HG03108 (cell line): ENCODE measurements at regions not wholly inside any gene's neighbourhood (a gene's known extent, or its start where the extent isn't known, plus 50 kb on each side); places are given as distances from the start of the nearest gene placed in this dataset.
A peak's percentile ranks its signal among the peaks of the same experiment; 100 is the strongest.

Experiments used
- ATAC-seq: cut with Tn5 transposase; IDR thresholded peaks from one replicate; pipeline ENCODE4 v1.9.1; 2021; ENCODE audit warnings: moderate library complexity; ENCODE audit not compliant: unreplicated experiment

DNA sequence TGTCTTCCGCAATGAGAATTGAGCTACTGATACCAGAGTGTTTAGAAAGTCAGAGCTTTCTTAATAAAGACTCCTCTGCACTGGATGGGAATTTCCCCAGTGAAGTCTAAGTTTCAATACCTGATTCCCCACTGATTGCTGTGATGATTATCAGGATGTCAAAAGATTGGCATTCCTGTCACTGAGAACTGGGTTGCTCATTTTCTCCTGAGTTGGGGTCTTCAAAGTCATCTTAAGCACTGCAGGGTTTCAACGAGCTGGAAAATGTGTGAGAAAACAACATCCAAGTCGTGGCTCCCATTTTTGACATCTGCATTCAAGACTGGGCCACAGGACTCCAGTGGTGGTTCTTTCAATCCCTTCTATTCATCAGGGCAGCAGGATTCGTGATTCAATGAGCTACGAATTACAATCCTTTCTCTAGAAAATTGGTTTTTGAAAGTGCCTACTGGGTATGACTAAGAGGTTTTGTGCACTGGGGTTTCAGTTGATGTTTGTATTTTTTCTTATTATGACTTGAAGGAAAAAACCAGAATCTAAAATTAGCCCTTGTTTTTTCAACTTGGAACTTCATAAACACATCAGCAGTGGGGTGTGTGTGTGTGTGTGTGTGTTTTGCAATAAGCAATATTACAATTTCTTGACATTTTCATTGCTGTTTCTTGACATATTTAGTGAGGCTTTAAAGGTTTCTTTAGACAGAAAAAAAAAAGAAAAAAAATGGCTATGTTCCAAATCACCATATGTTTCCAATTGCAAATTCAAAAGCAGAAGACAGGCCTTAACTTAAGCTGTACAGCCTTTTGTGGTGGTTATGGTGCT is 233.0 kb downstream of the FAM76B start:
- peak; percentile 77 for ATAC-seq

DNA sequence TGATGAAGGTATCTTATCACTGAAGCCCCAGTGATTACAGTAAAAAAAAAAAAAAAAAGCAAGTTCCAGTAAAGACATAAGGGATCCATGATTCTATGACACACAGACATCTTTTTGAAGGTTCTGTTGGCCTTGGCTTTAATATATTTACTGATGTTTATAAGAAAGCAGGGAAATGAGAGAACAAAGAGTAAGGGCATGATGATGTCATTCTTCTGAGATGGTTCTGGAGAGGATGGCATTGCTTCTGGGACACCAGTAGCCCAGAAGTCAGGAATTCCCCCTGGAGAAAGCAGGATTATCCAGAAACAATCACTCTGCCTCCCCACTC is 233.6 kb downstream of the FAM76B start:
- no peak for ATAC-seq

DNA sequence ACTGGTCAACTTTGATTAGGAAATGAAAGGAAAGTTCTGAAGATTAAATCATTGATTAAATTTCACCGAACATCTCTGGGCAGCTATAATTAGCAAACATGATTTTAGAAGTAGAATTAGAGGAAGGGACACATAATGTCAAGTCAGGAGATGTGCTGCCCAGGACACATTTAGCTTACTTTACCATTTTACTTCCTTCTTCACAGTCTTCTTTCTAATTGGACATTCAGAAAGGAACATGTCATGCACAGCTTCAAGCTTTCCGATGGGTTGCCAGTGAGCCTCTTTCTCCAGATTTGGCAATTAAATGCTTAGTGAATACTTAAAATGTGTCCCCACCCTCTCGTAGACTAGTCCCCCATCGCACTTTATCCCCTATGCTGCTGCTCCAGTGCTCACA is 234.7 kb downstream of the FAM76B start:
- ATAC-seq = no peak

DNA sequence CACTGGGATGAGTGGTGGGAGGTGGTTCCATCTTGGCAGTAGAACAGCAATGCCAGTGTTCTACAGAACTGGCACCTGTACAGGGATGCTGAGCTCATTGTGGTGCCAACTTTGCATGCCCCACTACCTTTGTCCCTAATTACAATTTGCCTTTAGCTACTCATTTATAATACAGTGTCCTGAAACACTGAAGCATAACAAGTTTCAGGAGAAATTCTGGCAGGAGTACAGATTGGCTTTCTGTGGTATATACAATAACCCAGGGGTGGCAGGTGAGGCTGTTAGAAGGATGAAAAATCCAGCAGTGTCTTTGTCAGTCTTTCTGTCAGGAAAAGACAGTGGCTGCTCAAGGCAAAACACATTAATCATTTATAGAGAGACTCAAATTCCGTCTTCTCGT is 240.3 kb downstream of the FAM76B start:
- ATAC-seq = no peak

DNA sequence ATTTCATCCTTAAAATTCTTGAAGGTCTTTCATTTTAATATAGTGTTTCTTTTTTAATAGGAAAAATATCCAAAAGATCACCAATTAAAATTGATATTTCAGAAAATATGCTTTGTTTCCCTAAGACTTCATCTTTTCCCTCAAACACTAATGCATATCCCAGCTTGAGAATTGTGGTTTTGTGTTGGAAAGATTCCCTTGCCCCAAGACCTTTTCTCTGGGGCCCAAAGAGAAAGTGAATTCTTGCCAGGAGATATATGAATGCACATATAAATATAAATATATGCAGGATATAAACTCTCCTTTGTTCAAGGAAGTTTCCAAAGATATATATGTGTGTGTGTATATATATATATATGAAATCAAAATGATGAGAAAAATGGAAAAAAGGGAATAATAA is 241.2 kb downstream of the FAM76B start:
- ATAC-seq = no peak

DNA sequence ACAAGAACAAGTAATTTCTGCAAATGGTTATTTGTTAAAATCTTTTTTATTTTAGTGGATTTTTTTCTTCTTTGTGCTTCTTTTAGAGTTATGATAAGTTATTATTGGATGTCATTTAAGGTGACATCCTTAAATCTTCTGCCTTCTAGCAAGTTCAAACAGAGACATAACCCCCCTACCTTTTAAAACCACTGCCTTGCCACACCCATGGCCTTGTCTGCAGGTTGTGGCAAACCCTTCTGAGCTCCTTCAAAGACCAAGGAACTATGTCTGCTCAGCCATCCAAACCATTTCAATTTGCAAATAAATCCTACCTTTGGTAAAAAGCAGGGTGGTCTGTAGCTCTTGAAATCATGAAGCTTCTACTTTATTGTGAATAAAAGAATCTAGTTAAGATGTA is 241.6 kb downstream of the FAM76B start:
- ATAC-seq = no peak

DNA sequence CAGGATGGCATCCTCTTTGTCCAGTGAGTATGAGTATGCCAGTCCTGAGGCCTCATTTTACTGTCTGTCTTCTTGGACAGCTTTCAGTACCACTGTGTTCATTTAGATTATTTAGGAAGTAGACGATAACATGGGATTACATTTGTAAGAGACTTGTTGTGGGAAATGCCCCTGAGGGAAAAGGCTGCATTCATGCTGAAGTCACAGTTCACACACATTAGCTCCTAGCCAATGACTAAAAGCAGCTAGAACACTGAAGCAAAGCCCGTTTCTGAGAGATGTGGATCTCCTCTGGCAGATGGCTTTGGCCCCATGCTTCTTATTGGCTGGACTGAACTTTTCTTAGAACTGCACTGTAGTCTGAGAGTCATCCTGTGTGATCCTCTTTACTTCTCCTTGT is 242.4 kb downstream of the FAM76B start:
- no peak for ATAC-seq

DNA sequence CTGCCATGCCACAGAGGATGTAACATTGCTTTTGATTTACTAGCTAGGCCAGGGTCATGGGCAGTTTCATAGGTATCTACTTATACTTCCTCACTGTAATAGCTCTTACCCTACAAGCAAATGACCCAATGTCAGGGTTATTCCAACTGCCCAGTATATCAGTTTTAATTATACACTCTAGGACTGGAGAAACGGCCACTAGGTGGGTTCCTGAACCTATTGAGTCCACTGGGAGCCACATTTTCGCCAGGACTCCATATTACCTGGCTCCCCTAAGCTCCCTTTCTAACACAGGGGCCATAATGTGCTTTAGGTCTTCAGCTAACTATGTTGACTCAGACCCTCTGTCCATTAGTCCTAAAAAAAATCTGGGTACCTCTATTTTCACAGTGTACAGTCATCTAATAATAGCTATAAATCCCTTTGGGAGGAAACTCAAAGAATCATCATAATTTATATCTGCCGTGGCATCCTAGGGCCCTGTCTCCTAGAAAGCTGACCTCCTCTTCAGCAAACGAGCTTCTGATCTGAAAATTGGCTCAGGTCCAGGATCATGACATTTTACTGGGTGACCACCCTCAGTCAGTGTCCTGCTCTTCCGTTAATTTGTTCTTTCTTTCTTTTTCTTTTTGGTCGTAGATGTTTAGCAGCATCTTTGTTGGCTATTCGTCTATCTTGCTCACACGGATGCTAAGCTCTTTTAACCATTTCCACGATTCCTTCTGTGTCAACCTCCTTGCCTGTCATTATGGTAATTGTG is 244.3 kb downstream of the FAM76B start:
- no peak for ATAC-seq

DNA sequence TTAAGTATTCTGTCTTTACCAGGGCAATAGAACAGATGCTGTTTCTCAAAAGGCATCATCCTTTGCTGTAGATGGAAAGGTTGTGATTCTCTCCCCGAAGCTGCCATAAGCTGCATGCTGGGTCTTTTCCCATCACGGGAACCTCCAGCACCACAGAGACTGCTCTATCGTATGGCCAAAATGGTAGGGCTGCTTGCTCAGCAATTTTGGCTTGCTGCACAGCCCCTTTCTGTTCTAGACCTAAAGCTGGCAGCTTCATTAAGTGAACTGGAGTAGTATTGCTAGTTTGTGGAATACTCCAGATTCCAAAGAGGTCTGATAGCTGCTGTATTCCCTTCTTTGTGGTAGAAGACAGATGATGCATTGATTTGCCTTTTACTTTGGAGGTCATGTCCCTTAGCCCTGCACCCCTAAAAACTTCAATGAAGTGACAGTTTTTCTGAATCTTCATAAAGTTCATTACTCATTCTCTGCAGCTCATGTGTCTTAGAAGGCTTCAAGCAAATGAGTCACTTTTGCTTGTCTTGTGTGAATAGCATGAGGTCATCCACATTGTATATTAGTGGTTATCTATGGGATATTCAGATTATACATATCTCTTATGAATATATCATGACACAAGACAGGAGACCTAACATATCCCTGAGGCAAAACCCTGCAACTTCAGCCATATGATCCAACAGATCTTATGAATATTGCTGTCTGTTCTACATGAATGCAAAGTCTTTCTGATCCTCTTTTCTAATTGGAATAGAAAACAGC is 245.3 kb downstream of the FAM76B start:
- no peak for ATAC-seq

DNA sequence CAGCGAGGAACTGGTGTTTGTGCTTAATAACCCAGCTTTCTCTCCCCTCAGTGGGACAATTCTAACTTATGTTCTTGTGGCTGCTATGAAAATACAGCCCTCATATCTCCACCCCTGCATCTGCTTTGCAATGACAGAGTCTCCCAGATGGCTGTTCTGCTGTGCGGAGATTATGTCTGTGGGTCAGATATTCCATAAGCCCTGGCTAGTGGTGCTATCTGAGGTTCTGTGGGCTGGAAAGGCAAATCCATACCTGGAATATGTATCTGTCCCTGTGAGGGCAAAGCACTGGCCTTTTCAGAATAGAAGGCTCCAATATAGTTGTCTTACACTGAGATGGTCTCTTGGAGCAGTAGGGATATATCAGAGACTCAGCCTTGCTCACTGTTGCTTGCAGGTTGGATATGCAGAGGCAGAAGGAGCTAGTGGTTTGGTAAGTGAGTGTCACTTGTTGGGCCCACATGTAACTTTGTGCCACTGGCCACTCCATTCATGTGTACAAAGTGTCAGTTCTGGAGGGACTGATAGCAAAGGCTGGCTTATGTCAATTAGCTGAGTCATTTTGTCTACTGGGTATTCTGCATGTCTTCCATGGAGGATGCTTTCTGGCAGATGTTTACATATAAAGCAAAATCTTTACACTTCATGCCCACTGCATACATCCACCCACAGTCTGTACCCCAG is 246.6 kb downstream of the FAM76B start:
- ATAC-seq = no peak

DNA sequence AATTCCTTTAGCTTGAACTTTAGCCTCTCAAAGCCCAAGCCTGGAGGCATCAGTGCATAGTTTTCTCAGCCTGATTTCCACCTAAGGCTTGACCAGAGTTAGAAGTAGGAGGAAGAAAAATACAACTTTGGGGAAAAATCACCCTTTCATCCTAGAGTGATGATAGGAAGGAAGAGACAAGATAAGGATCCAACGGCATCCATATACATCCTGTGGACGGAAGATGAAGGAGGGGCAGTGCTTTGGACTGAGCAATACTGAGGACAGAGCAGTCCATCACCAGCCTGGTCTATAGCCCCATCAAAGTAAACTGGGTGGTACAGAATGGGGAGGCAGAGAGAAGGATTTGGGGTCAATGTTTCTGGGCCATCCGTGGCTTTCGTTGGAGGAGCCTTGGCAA is 247.9 kb downstream of the FAM76B start:
- ATAC-seq = no peak

DNA sequence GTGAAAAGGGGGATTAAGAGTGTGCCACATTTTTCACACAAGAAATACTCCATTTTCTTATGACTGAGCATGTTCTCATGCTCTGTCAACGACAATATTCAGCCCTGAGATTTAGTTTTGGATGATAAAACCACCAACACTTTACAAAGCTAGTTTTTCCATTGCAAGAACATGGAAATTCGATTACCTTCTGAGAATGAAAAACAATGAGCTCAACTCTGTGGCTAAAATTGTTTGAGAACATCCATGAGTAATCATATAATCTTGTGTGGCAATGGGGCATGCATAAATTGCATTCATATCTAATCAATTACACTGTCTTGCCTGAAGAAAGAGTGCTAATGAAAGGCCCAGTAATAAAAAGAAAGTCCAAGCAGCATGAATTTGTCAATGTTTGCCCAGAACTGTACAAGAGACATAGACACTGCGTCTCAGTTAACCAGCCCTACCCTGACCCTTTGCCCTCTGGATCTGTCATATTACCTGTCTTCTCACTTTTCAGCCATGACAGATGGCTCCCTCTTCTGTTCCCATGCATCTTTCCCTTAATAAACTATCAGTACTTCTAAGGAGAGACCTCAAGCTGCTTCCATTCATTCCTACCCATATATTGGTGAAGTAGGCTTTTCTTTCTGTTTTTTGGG is 253.4 kb downstream of the FAM76B start:
- ATAC-seq = no peak

DNA sequence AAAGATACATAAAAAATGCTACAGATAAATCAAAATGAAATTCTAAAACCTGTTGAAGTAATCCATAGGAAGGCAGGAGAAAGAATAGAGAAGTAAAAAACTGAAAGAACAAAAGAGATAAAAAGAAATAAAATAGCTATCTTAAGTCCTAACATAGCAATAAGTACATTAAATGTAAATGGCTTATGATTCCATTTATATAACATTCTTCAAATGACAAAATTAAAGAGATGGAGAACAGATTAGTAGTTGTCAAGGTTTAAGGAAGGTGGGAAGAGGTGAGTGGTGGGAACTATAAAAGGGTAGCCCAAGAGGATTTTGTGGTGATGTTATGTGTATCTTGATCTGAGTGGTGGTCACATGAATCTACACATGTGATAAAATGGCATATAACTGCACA is 254.8 kb downstream of the FAM76B start:
- ATAC-seq = no peak

DNA sequence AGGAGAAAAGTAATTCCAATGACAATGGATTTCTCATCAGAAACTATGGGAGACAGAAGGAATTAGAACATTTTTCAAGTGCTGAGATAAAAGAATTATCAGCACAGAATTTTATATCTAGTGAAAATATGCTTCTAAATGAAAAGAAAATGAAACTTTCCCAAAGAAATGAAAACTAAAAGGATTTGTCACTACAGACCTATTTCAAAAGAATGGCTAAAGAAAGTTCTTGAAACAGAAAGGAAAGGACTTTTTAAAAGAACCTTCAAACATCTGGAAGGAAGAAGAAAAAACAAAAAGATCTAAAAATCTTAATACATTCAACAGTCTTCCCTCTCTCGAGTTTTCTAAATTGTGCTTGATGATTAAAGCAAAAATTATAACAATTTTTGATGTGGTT is 255.4 kb downstream of the FAM76B start:
- ATAC-seq = no peak

DNA sequence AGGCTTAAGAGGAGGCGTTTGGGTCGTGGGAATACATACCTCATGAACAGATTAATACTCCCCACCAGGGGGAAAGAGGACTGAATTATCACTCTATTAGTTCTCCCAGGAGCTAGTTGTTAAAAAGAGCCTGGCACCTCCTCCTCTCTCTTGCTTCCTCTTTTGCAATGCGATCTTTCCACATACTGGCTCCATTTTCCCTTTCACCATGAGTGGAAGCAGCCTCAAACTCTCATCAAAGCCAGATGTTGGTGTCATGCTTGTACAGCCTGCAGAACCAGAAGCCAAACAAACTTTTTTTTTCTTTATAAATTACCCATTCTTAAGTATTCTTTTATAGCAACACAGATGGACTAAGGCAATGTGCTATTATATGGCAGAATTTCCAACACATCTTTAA is 258.5 kb downstream of the FAM76B start:
- ATAC-seq = no peak

DNA sequence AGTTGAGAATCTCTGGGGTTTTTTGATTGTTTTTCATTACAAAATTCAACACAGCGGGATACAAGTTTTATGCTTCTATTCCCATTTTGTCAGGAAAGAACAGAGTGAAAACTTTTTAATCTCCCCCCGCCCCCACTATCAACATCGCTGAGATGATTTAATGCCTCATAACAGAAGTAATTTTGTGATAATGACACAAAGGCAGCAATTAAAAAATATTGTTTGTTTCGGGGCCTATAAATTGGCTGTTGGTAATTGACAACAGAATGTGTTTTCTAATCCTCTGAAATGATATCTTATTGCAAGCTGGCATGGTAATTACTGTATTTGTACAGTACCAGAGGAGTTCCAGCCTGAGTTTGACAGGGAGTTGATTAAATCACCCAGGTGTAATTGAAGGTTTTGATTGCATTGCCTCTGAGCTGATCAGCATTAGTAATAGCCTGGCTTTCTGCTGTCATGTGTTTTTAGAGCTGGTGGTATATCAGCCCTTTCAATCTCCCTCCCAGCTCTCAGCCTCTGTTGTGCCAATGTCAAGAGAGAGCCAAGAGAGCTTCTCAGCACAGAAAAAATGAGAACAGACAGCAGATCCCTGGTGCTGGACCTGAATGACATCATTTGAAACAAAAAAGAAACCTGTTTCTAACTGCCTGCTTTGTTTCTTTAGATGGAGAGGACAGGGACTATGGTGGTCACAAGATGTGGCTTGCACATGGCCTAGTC is 265.1 kb downstream of the FAM76B start:
- ATAC-seq = no peak

DNA sequence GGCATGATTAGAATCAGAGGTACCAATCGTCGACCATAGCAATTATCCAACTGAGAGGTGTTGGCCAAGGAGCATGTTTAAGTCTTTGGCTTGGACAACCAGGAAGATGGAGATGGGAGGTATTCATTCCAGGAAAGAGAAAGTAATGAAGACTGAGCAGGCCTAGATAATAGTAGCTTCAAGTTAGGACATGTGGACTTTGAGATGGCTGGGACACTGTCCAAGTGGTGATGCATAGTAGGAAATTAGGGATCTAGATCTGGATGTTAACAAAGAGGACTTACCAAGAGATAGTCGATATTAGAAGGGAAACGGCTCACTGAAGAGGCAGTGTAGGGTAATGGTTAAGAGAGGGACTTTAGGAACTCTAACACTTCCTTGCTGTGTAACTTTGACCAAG is 266.7 kb downstream of the FAM76B start:
- ATAC-seq = no peak

DNA sequence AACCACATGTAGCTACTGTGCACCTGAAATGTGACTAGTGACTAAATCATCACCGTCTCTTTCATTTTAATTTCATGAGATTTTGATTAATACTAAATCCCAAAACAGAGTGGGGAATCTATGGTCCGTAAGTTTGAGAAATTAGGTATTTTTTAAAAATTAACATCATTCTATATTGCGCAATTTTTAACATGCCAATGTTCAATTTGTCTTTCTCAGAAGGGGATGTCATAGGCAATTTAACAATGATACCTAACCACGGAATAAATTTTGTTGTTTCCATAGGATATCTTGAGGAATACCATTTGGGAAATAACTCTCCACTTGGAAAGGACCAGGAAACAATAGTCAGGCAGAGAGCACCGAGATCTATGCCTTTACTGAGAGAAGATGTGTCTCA is 267.7 kb downstream of the FAM76B start:
- ATAC-seq = no peak

DNA sequence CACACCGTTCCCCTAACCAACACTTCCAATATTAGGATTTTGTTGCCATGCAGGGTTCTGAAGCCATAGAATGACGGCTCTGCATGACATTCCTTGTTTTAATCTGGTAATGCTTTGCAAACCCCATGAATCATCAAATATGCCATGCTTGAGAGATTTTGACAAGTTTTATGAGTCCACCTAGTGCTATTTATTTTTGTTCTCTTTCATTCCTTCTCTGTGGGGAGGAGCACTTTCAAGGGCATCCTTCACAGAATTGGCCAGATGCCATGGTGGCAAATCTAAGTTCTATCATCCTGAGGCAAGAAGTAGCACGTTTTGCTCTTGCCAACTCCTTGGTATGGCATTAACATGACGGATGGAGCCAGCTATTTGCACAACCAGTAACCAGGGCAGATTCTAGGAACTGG is 268.4 kb downstream of the FAM76B start:
- ATAC-seq = no peak
